OCI-LY1 (cell line): ENCODE measurements at regions not wholly inside any gene's neighbourhood (a gene's known extent, or its start where the extent isn't known, plus 50 kb on each side); places are given as distances from the start of the nearest gene placed in this dataset.

Source experiments
- EZH2 ChIP-seq: fragments of 200-600 bp; sonication (generic), shearing (Covaris generic); IDR thresholded peaks from 2 replicates; pipeline ENCODE4 v1.8.0; 2017; ENCODE audit warnings: borderline replicate concordance, mixed run types, mild to moderate bottlenecking, antibody characterized with exemption, low read length, moderate library complexity, mixed read lengths
- TF ChIP-seq, protein P1 (sequence below): fragments of 200-600 bp; sonication (generic), shearing (Covaris generic); IDR thresholded peaks from 2 replicates; pipeline ENCODE4 v1.5.1; 2017; ENCODE audit warnings: mild to moderate bottlenecking, antibody characterized with exemption, low read length, moderate library complexity, mixed read lengths

DNA sequence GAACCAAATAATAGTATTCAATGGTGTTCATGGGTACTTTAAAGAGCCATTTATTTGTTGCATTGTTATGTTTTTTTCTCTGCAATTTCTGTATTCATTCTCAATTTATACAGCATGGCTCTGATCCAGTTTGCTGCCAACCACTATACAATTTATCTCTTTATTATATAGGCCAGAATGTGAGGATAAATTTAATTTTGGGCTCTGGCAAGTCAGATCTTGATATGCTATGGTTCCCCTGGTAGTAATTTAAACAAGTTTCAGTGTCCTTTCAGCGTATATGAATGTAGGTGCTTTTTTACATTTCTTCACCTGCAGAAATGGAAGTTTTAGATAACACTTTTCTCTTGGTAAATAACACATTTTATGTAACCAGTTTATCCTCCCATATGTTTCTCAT lies 1118.0 kb upstream of the SEMA6A start:
- TF ChIP-seq EZH2 = no peak
- TF ChIP-seq, protein P1, sequence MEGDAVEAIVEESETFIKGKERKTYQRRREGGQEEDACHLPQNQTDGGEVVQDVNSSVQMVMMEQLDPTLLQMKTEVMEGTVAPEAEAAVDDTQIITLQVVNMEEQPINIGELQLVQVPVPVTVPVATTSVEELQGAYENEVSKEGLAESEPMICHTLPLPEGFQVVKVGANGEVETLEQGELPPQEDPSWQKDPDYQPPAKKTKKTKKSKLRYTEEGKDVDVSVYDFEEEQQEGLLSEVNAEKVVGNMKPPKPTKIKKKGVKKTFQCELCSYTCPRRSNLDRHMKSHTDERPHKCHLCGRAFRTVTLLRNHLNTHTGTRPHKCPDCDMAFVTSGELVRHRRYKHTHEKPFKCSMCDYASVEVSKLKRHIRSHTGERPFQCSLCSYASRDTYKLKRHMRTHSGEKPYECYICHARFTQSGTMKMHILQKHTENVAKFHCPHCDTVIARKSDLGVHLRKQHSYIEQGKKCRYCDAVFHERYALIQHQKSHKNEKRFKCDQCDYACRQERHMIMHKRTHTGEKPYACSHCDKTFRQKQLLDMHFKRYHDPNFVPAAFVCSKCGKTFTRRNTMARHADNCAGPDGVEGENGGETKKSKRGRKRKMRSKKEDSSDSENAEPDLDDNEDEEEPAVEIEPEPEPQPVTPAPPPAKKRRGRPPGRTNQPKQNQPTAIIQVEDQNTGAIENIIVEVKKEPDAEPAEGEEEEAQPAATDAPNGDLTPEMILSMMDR = no peak
